Upper lobe of right lung (tissue), 1 donor: ENCODE measurements at regions not wholly inside any gene's neighbourhood (a gene's known extent, or its start where the extent isn't known, plus 50 kb on each side); places are given as distances from the start of the nearest gene placed in this dataset.

ENCODE experiments used
- ATAC-seq: fragments of 200-7000 bp; cut with Tn5 transposase; one replicate; pipeline ENCODE4 v1.9.1; 2020; ENCODE audit warnings: mild to moderate bottlenecking, moderate library complexity
- DNase-seq: peaks from one replicate; pipeline ENCODE4 v3.0.0-alpha.2; 2020
- H3K27ac ChIP-seq: fragments of 200-600 bp; one replicate; pipeline ENCODE4 v1.8.0; 2022
- H3K27me3 ChIP-seq: fragments of 200-600 bp; one replicate; pipeline ENCODE4 v1.8.0; 2022; ENCODE audit warnings: mild to moderate bottlenecking
- H3K36me3 ChIP-seq: fragments of 200-600 bp; one replicate; pipeline ENCODE4 v1.8.0; 2022
- H3K4me1 ChIP-seq: fragments of 200-600 bp; one replicate; pipeline ENCODE4 v1.8.0; 2022
- H3K4me3 ChIP-seq: fragments of 200-600 bp; one replicate; pipeline ENCODE4 v1.8.0; 2022; ENCODE audit warnings: mild to moderate bottlenecking
- H3K9me3 ChIP-seq: fragments of 200-600 bp; one replicate; pipeline ENCODE4 v1.8.0; 2022
- intact Hi-C: fragments of 100-400 bp; cut with DNase I; formaldehyde crosslinking; loops from one replicate; pipeline ENCODE4 v1.11.0; 2022
- TF ChIP-seq, protein P1 (sequence below): fragments of 200-600 bp; IDR thresholded peaks from one replicate; pipeline ENCODE4 v1.8.0; 2022; ENCODE audit warnings: antibody characterized with exemption
- donor health status: DM: no; HTN: yes; CAD: no; lungs with severe emphysema.

DNA sequence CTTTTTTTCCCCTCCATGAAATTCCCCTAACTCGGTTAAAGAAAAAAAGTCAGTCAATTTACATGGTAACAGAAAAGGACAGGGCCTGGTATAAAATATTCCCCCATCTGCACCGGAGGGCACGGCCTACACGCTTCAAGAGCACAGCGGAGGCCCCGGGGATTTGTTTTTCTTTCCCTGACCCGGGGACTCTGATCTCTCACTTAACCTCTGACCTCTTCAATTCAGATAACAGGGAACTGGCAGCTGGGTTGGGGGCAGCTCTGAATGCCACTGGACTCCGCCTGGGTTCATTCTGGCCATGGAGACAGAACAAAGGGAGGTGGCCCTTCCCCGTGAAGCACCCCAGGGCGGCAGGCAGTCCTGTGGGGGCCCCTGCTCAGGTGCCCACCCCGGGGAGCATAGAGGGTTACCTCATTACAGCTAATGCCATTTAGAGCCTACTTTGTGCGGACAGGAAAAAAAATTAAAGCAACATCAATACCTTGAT is 257.5 kb downstream of the SHQ1 start:
- no peaks in the 10 kb centered on the region for H3K4me1 ChIP-seq
- H3K27ac ChIP-seq = no peak overlapping the region
- H3K36me3 ChIP-seq = no peaks in the 10 kb centered on the region
- intact Hi-C loops = no loop called here
- no peak for DNase-seq
- no peaks in the 10 kb centered on the region for H3K9me3 ChIP-seq
- TF ChIP-seq, protein P1, sequence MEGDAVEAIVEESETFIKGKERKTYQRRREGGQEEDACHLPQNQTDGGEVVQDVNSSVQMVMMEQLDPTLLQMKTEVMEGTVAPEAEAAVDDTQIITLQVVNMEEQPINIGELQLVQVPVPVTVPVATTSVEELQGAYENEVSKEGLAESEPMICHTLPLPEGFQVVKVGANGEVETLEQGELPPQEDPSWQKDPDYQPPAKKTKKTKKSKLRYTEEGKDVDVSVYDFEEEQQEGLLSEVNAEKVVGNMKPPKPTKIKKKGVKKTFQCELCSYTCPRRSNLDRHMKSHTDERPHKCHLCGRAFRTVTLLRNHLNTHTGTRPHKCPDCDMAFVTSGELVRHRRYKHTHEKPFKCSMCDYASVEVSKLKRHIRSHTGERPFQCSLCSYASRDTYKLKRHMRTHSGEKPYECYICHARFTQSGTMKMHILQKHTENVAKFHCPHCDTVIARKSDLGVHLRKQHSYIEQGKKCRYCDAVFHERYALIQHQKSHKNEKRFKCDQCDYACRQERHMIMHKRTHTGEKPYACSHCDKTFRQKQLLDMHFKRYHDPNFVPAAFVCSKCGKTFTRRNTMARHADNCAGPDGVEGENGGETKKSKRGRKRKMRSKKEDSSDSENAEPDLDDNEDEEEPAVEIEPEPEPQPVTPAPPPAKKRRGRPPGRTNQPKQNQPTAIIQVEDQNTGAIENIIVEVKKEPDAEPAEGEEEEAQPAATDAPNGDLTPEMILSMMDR = no peak
- no peak for ATAC-seq
- no peaks in the 10 kb centered on the region for H3K27me3 ChIP-seq
- no peak overlapping the region for H3K4me3 ChIP-seq

DNA sequence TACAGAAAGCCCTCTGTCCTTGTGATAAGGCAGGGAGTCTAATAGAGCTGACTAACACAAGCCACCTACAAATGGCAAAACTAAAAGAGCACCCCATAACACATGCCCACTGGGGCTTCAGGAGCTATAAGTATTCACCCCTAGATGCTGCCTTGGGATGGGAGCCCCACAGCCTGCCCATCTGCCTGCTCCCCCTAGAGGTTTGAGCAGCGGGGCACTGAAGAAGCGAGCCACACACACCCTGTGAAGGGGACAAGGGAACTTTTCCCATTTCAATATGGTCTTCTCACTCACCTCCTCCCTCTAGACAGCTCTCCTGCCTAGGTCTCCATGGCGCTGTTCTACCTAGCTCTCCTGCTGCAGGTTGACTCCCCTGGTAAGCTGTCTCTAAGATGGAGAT is 261.0 kb downstream of the SHQ1 start:
- no peak for ATAC-seq
- Histone ChIP-seq H3K9me3 (no peaks in the 10 kb centered on the region), H3K27me3 (no peaks in the 10 kb centered on the region), H3K4me1 (no peaks in the 10 kb centered on the region), H3K36me3 (no peaks in the 10 kb centered on the region), H3K27ac (no peak overlapping the region), H3K4me3 (no peak overlapping the region)
- no peak for DNase-seq
- intact Hi-C loops = no loop called here
- TF ChIP-seq, protein P1 = no peak

DNA sequence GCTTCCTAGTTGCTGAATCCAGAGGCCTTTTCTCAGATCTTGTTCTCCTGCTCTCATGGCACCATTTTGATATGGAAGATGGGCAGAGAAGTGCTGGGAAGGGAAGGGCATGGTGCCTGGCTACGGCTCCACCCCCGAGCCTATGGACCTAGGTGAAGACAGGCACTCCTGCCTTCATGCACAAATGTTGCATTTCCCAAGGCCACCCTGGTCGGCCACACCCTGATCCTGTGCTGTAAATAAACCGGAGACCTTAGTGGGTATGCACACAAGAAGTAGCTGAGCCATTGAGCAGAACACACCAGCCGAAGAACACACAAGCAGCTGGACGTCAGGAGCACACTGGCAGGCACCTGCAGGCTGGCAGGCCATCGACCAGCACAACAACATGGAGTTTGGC is 261.6 kb downstream of the SHQ1 start:
- DNase-seq (no peak), ATAC-seq (no peak)
- TF ChIP-seq, protein P1 = no peak
- no peak overlapping the region for H3K4me3 ChIP-seq
- H3K4me1 ChIP-seq = no peaks in the 10 kb centered on the region
- H3K9me3 ChIP-seq = no peaks in the 10 kb centered on the region
- intact Hi-C loops = no loop called here
- no peaks in the 10 kb centered on the region for H3K27me3 ChIP-seq
- no peak overlapping the region for H3K27ac ChIP-seq
- no peaks in the 10 kb centered on the region for H3K36me3 ChIP-seq

DNA sequence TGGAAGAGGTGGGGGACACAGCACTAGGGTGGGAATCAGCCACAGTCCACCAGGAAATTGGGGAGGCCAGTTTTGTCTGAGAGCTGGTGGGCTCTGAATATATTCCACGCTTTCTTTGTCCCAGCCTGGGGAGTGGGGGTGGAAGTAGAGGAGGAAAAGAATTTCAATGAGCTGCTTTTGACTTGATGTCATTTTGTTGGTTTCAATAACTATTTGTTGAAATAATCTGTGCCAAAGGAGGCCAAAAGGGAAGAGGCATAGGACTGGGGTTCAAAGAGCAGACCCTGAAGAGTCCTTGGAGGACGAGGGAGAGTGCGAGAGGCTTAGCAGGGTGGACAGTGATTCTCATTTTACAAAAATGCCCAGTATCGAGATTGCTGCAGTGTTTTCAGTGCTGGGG is 262.3 kb downstream of the SHQ1 start:
- H3K4me3 ChIP-seq = no peak overlapping the region
- DNase-seq (no peak), ATAC-seq (no peak)
- H3K4me1 ChIP-seq = no peaks in the 10 kb centered on the region
- no peaks in the 10 kb centered on the region for H3K9me3 ChIP-seq
- TF ChIP-seq, protein P1 = no peak
- H3K27ac ChIP-seq = no peak overlapping the region
- intact Hi-C loops = no loop called here
- H3K36me3 ChIP-seq = no peaks in the 10 kb centered on the region
- H3K27me3 ChIP-seq = no peaks in the 10 kb centered on the region

DNA sequence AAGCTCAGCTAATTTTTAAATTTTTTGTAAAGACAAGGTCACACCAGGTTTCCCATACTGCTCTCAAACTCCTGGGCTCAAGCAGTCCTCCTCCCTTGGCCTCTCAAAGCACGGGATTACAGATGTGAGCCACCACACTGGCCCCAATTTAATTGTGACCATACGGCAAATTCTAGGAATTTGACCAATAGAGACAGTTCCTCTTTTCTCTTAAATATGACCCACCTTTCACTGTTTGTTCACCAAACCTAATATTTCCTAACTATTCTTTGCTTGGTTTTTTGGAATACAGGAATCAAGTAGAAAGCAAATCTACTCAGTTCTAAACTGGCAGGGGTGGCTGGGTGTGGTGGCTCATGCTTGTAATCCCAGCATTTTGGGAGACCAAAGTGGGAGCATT is 264.0 kb downstream of the SHQ1 start:
- no peak for DNase-seq
- TF ChIP-seq, protein P1 = no peak
- intact Hi-C loops = no loop called here
- Histone ChIP-seq H3K27ac (no peak overlapping the region), H3K27me3 (no peaks in the 10 kb centered on the region), H3K36me3 (no peaks in the 10 kb centered on the region), H3K4me3 (no peak overlapping the region), H3K9me3 (no peaks in the 10 kb centered on the region), H3K4me1 (no peaks in the 10 kb centered on the region)
- ATAC-seq = no peak

DNA sequence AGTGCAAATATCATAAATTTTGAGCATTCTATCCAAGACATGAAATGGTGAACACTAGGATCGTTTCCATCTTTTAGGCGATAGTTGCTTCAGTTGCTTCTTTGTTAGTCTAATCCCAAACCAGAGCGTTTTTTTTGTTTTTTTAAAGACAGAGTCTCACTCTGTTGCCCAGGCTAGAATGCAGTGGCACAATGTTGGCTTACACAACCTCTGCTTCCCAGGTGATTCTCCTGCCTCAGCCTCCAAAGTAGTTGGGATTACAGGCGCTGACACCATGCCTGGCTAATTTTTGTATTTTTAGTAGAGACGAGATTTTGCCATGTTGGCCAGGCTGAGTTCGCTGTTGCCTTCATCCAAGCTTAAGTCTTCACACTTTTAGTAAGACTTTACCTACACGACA is 265.3 kb downstream of the SHQ1 start:
- Histone ChIP-seq H3K36me3 (no peaks in the 10 kb centered on the region), H3K4me1 (no peaks in the 10 kb centered on the region), H3K27ac (no peak overlapping the region), H3K27me3 (no peaks in the 10 kb centered on the region), H3K9me3 (no peaks in the 10 kb centered on the region), H3K4me3 (no peak overlapping the region)
- ATAC-seq = no peak
- intact Hi-C loops = no loop called here
- DNase-seq = no peak
- TF ChIP-seq, protein P1 = no peak
